HAP-1 (cell line): ENCODE measurements at regions not wholly inside any gene's neighbourhood (a gene's known extent, or its start where the extent isn't known, plus 50 kb on each side); places are given as distances from the start of the nearest gene placed in this dataset.
"Not testable (repeated sequence)": the region's sequence is repeated elsewhere in the genome, so short reads cannot be mapped to it uniquely, and the experiment has no call there.

Experiments
- DNase-seq, 2 experiments: peaks; one replicate each; pipeline ENCODE4 v3.0.0-alpha.2; 2016 to 2020; ENCODE audit warnings: low spot score in 2 of 2
- H3K27me3 ChIP-seq: fragments of 250-450 bp; sonication (Bioruptor Pico); 2 replicates; pipeline ENCODE4 v1.5.1; 2020; ENCODE audit warnings: low read depth, mild to moderate bottlenecking, moderate library complexity
- H3K36me3 ChIP-seq: fragments of 250-450 bp; sonication (Bioruptor Pico); replicated peaks from 2 replicates; pipeline ENCODE4 v1.5.1; 2020; ENCODE audit warnings: mild to moderate bottlenecking
- H3K4me1 ChIP-seq: fragments of 250-450 bp; sonication (Bioruptor Pico); 2 replicates; pipeline ENCODE4 v1.5.1; 2020; ENCODE audit warnings: mild to moderate bottlenecking
- H3K4me3 ChIP-seq: fragments of 250-450 bp; sonication (Bioruptor Pico); 2 replicates; pipeline ENCODE4 v1.5.1; 2020; ENCODE audit warnings: mild to moderate bottlenecking, moderate library complexity
- H3K9me3 ChIP-seq: fragments of 250-450 bp; sonication (Bioruptor Pico); 2 replicates; pipeline ENCODE4 v1.5.1; 2020; ENCODE audit warnings: mild to moderate bottlenecking, moderate library complexity
- in situ Hi-C: fragments of 300-500 bp; cut with MboI; formaldehyde crosslinking; loops from 3 replicates; pipeline ENCODE4 v1.14.3; 2020; ENCODE audit warnings: low sequenced_read_pairs, inconsistent platforms, mixed read lengths

DNA sequence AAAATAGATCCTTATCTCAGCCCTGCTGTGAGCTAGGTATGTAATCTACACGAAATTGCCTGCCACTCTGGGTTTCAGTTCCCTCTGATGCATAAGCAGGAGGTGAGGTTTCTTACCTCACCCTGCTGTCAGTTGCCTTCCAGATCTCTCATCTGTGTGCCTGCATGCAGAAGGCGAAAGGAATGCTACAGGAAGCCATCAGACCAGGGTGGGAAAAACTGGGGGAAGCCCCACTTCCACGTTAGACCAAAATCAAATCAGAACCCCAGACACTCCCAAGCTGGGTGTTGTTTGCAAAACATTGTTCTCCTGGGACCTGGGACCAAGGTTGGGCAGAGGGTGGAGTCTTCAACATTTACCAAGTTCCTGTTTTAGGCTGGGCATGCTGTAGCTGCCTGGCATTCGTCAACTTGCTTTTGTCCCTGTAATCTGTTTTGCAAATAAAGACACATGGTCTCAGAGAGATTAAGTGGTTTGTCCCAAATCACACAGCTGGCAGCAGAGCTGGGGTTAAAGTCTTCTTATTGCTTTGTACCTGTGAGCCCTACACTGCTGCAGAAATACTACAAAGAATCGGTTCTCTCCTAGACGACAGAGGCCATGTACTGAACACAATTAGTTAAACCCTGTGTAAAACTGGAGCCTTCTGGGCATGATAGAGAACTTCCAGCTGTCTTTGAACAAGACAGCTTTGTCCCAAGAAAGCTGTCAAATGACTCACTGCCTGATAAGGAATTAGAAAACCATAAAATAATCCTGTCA lies 389.7 kb upstream of the RUNX1 start:
- Histone ChIP-seq H3K27me3 (no peaks in the 10 kb centered on the region), H3K4me3 (no peak overlapping the region), H3K9me3 (no peaks in the 10 kb centered on the region), H3K4me1 (no peaks in the 10 kb centered on the region), H3K36me3 (no peaks in the 10 kb centered on the region)
- in situ Hi-C loops = no loop called here
- no peak for DNase-seq

DNA sequence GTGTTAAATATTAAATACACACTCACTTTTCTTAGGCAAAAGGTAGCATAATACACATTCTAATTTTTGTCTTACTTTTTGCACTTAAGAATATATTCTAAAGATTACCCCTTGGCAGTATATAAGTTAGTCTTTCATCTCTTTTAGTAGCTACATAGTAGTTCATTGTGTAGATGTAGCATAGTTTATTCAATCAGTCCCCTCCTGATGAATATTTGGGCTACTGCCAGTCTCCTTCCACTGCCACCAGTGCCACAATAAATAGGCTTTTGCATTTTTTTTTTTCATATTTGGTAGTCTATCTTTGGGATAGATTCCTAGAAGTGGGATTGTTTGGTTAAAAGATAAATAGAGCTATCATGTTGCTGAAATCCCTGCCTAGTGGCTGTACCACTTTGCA lies 388.8 kb upstream of the RUNX1 start:
- no peaks in the 10 kb centered on the region for H3K36me3 ChIP-seq
- no peak overlapping the region for H3K4me3 ChIP-seq
- DNase-seq = no peak
- H3K4me1 ChIP-seq = no peaks in the 10 kb centered on the region
- in situ Hi-C loops = no loop called here
- H3K9me3 ChIP-seq = no peaks in the 10 kb centered on the region
- no peaks in the 10 kb centered on the region for H3K27me3 ChIP-seq

DNA sequence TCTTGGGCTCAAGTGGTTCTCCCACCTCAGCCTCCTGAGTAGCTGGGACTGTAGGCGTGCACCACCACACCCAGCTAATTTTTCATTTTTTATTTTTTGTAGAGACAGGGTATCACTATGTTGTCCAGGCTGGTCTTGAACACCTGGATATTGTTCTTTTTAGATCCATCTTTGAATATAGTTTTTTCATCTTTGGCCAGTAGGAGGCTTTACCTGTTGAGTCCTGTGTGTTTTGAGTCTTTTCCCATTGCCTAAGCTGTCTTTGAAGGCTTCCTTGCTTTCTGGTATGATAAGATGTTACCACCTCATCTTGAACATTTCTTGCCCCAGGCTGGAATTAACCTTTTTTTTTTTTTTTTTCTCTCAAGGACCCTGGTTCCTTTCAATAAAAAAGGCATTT lies 387.8 kb upstream of the RUNX1 start:
- in situ Hi-C loops = no loop called here
- Histone ChIP-seq H3K4me1 (no peaks in the 10 kb centered on the region), H3K9me3 (no peaks in the 10 kb centered on the region), H3K4me3 (no peak overlapping the region), H3K27me3 (no peaks in the 10 kb centered on the region), H3K36me3 (no peaks in the 10 kb centered on the region)
- DNase-seq = no peak

DNA sequence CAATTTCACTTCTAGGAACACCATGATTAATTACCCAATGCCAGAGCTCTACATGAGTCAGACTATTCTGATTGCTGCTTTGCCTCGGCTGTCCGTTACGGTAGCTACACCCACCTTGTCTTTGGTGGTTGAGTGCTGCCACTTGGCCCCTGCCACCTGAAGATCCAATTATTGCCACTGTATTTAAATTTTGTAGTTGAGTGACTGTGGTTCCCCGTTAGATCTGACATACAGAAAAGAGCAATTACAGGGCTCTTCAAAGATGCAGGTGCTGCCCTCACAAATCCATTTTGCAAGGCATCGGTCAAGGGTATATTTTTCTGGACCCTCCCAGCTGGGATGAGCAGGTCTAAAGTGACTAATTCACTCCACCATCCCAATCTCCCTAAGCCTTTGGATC lies 383.5 kb upstream of the RUNX1 start:
- in situ Hi-C loops, H3K4me3 ChIP-seq, H3K27me3 ChIP-seq, H3K36me3 ChIP-seq, H3K9me3 ChIP-seq, H3K4me1 ChIP-seq, DNase-seq: not testable (repeated sequence)

DNA sequence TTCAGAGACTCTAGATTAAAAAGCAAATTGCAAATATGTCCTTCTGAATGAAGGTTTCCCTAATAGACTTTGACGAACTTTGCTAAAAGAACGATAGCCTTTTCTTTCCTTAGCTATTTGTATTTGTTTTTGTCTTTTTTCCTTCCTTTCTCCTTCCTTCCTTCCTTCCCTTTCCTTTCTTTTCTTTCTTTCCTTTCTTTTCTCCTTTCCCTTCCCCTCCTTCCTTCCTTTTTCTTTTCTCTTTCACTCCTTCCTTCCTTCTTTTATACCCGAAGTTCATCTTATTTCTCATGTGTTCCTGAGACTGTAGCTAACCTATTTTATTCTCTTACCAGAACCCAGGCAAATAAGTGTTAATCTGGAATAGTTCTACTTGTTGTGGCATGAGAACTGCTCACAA lies 381.2 kb upstream of the RUNX1 start:
- H3K27me3 ChIP-seq = no peaks in the 10 kb centered on the region
- no peaks in the 10 kb centered on the region for H3K4me1 ChIP-seq
- no peaks in the 10 kb centered on the region for H3K36me3 ChIP-seq
- no peak for DNase-seq
- in situ Hi-C loops = no loop called here
- H3K9me3 ChIP-seq = no peaks in the 10 kb centered on the region; the same call in 1 of the 2 replicates
- no peak overlapping the region for H3K4me3 ChIP-seq

DNA sequence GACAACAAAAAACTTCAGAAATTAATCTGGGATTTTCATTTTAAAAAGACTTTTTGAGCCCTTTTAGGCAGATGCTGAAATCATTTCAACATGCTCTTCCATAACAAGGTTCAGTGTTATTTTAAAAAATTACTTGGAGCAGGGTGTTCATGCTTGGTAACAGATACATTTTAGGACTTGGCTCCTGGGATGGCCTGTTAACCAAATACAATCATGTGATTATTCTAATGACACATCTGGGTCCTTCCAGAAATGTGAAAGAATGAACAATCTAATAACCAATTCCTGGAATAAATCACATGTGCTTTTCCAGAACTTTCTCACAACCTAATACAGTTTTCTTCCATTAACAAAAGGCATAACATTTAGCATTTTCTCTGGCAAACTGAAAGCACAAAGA lies 379.8 kb upstream of the RUNX1 start:
- H3K27me3 ChIP-seq = no peaks in the 10 kb centered on the region
- no peaks in the 10 kb centered on the region for H3K4me1 ChIP-seq
- no peaks in the 10 kb centered on the region for H3K36me3 ChIP-seq
- H3K4me3 ChIP-seq = no peak overlapping the region
- in situ Hi-C loops = no loop called here
- no peaks in the 10 kb centered on the region; the same call in 1 of the 2 replicates for H3K9me3 ChIP-seq
- no peak for DNase-seq

DNA sequence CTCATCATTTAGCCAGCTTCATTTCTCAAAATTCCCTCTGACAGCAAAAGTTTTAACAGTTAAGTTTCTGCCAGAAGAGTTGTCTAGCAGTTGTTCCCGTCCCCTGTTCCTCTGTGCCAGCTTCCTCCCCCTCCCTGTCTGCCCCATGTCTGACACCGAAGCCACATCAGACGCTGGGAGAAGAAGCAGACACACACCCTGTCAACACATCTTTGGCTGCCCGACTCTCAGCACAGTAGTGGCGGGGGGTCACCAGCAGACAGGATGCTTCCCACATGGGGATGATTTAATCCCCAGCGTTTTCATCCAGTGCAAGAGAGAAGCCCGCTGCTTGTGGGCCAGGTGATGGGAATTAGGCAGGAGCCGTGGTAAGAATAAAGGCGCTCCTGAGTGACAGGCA lies 379.4 kb upstream of the RUNX1 start:
- no peaks in the 10 kb centered on the region for H3K27me3 ChIP-seq
- H3K36me3 ChIP-seq = no peaks in the 10 kb centered on the region
- no peaks in the 10 kb centered on the region; the same call in 1 of the 2 replicates for H3K9me3 ChIP-seq
- no peak for DNase-seq
- H3K4me1 ChIP-seq = no peaks in the 10 kb centered on the region
- in situ Hi-C loops = no loop called here
- no peak overlapping the region for H3K4me3 ChIP-seq

DNA sequence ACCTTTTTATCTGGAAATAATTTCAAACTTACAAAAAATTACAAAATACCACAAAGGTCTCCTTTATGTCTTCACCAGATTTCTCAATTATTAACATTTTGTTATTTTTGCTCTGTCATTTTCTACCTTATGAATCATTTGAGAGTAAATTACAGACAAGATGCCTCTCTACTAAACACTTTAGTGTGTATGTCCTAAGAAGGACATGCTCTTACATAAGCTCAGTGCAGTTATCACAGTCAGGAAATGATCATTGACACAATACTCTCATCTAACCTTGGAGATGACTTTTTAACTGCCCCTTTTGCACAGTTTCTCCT lies 378.9 kb upstream of the RUNX1 start:
- Histone ChIP-seq H3K4me1 (no peaks in the 10 kb centered on the region), H3K27me3 (no peaks in the 10 kb centered on the region), H3K4me3 (no peak overlapping the region), H3K36me3 (no peaks in the 10 kb centered on the region), H3K9me3 (no peaks in the 10 kb centered on the region; the same call in 1 of the 2 replicates)
- in situ Hi-C loops = no loop called here
- no peak for DNase-seq

DNA sequence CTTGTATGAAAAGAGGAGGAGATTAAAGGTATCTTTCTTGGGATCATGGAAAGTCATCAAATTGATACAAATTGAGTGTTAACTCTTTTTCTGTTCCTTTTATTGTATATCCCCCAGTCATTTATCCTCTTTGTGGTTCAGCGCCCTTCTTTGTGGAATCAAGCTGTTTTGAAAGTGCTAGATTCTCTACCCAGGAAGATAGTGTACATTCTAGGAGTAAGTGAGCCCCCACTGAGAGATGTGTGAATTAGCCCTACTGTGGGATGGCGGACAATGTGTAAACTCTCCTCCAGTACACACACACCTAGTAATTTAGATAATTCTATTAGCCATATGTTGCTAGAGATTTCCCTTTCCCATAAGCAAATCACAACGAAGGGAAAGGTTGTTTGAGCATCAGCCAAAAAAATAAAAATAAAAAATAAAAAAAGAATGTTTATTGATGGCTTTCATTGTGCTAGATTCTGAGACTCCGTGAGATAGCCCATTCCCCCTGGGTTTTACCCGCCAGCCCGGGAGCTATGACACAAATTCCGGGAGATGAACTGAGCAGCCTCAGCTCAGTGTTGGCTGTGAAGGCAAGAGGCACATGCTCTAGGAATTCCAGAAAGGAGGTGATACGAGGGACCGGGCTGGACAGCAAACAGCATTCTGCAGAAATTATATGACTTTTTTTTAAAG lies 378.4 kb upstream of the RUNX1 start:
- no peaks in the 10 kb centered on the region for H3K27me3 ChIP-seq
- H3K4me1 ChIP-seq = no peaks in the 10 kb centered on the region
- no peaks in the 10 kb centered on the region; the same call in 1 of the 2 replicates for H3K9me3 ChIP-seq
- DNase-seq = no peak
- H3K4me3 ChIP-seq = no peak overlapping the region
- no peaks in the 10 kb centered on the region for H3K36me3 ChIP-seq
- in situ Hi-C loops = no loop called here

DNA sequence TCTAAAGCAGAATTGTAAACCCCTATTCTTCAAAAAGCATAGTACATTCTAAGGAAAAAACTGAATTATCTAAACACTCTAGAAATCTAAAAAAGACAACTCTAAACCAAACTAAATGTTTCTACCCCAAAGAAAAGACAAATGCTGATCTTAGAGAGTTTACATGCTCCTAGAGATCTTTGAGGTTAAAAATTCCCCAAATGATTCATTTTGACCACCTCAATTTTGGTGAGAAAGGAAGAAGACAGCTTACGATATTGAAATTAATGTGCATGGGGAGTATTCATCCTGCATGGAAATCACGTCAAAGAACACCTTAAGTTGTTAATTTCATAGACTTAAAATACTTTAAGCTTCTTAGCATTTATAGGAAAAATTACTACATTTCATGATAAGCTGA lies 377.8 kb upstream of the RUNX1 start:
- in situ Hi-C loops = no loop called here
- Histone ChIP-seq H3K27me3 (no peaks in the 10 kb centered on the region), H3K9me3 (no peaks in the 10 kb centered on the region; the same call in 1 of the 2 replicates), H3K36me3 (no peaks in the 10 kb centered on the region), H3K4me1 (no peaks in the 10 kb centered on the region), H3K4me3 (no peak overlapping the region)
- DNase-seq = no peak

DNA sequence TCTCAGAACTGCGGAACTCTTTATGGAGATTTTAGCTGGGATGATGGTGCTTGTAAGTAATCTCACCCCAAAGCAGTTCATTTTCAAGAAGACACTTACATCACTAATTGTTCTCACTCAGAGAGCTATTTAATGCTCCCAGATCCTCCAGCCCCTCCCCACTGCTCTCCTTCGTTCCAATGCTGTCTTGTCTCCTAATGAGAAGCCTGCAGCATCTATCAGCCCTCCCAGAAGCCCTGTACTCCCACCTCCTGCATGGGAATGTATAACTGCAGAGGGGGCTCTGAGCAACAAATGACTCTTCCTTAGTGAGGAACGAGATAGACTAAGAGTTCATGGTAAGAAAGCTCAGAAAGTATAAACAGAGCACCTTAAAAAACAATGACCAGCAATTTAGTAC lies 377.4 kb upstream of the RUNX1 start:
- Histone ChIP-seq H3K27me3 (no peaks in the 10 kb centered on the region), H3K4me1 (no peaks in the 10 kb centered on the region), H3K9me3 (no peaks in the 10 kb centered on the region; the same call in 1 of the 2 replicates), H3K4me3 (no peak overlapping the region), H3K36me3 (no peaks in the 10 kb centered on the region)
- in situ Hi-C loops = no loop called here
- no peak for DNase-seq

DNA sequence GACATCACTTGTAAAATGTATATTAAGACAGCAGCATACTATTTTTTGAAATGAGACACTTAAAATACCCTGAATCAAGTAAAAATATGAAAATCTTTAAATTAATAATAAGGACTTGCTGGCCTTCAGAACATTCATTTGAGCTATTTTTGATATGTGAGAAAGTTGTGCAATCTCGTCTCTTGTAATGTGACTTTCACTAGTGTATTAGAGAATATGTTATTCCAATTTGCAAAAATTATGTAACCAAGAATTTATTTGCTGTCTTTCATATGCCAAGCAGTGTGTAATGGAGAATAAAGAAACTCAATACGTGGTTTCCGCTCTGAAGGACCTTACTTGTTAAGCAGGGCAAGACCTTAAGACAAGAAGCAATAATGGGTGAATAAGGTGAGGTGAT lies 375.0 kb upstream of the RUNX1 start:
- Histone ChIP-seq H3K36me3 (no peaks in the 10 kb centered on the region), H3K4me1 (no peaks in the 10 kb centered on the region), H3K9me3 (no peaks in the 10 kb centered on the region), H3K4me3 (no peak overlapping the region), H3K27me3 (no peaks in the 10 kb centered on the region)
- in situ Hi-C loops = no loop called here
- no peak for DNase-seq

DNA sequence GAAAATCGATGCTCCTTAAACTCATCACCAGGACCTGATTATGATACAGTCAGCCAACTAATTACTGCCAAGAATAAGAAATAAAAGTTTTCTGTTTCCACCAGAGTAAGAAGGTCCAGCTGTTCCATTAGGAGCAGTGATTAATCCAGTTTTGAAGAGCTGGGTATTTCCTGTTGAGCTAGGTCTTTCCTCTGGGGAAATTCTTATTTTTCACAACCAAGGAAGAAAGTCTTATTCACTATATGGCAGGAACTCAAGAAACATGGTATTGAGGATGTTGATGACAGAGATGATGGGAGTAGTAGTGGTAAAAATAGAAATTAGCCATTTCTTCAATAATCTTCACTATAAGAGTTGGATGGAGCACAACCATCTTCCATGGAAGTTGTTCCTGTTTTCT lies 374.6 kb upstream of the RUNX1 start:
- Histone ChIP-seq H3K4me1 (no peaks in the 10 kb centered on the region), H3K9me3 (no peaks in the 10 kb centered on the region), H3K27me3 (no peaks in the 10 kb centered on the region), H3K36me3 (no peaks in the 10 kb centered on the region), H3K4me3 (no peak overlapping the region)
- in situ Hi-C loops = no loop called here
- DNase-seq = no peak

DNA sequence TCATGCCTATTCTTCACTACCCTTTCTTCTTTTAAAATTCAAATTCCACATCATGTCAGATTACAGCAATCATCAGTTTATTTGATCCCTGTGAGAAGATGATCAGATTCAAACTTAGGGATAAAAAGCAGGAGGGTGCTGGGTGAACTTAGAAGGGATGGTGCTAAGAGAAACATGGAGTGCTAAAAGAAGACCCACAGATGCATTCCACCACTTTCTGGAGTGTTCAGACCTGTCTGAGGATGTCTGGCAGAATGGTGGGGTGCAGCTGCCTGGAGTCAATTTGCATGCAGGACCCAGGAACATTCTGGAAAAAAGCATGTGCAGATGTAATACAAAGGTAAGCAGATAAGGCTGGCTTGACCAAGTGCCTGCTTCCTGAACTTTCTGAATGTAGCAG lies 372.9 kb upstream of the RUNX1 start:
- Histone ChIP-seq H3K9me3 (no peaks in the 10 kb centered on the region), H3K36me3 (no peaks in the 10 kb centered on the region), H3K4me3 (no peak overlapping the region), H3K4me1 (no peaks in the 10 kb centered on the region), H3K27me3 (no peaks in the 10 kb centered on the region)
- DNase-seq = no peak
- in situ Hi-C loops = no loop called here

DNA sequence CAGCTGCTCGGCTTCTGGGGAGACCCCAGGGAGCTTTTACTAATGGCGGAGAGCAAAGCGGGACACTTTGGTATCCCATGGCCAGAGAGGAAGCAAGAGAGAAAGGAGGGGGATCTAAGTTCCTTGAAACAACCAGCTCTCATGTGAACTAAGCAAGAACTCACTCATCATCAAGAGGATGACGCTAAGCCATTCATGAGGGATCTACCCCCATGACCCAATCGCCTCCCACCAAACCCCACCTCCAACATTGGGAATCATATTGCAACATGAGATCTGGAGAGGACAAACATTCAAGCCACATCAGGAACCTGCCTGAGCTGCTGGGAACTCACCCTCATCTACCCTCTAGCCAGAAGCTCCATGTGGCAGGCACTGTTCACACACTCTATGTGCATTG lies 372.1 kb upstream of the RUNX1 start:
- in situ Hi-C loops = no loop called here

More for the DNA sequence above, 372.1 kb upstream of the RUNX1 start:
- no peak for DNase-seq
- no peaks in the 10 kb centered on the region for H3K36me3 ChIP-seq
- no peak overlapping the region for H3K4me3 ChIP-seq
- no peaks in the 10 kb centered on the region for H3K27me3 ChIP-seq
- no peaks in the 10 kb centered on the region for H3K9me3 ChIP-seq
- H3K4me1 ChIP-seq = no peaks in the 10 kb centered on the region
